NCI-H2081 (cell line): ENCODE measurements at regions not wholly inside any gene's neighbourhood (a gene's known extent, or its start where the extent isn't known, plus 50 kb on each side); places are given as distances from the start of the nearest gene placed in this dataset.
"Not testable (repeated sequence)": the region's sequence is repeated elsewhere in the genome, so short reads cannot be mapped to it uniquely, and the experiment has no call there.

Experiments
- DNase-seq, 2 experiments: peaks; one replicate each; lab custom pipeline; 2025; lab: John Stamatoyannopoulos, UW

DNA sequence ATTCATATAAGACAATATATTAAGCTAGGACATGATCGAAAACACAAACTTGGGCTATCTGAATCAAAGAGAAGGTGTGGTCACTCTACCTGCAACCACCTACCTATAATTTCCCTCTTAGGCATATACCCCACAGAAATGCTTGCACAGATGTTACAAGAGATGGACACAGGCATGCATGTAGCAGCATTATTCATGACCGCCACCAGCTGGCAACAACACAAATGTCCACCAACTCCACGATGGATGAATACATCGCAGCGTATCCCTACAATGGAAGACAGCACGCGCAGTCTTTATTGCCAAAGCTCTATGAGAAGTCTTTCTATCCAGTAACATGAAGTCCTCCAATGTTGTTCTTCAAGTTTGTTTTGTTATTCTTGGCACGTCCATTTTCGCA lies 90.8 kb downstream of the ARL4C start:
- peak; percentile 1 to 32 for DNase-seq

DNA sequence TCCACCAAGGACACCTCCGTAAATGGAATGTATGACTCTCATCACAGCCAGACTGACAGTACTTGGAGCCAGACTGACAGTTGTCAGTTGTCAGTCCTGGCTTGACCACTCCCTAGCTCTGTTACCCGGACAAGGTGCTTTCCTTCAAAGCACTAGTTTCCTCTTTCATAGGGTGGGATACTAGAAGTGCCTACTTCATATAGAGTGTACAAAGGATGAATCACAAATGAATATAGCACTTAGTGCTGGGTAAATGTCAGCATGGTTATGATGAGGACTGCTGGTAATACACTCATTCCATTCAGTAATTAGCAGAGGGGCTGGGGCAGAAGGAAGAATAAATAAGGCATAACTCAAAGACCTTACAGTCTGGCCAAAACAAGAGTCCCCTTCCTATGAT lies 91.4 kb downstream of the ARL4C start:
- no peak for DNase-seq

- no peak for DNase-seq
Measured at GRCh38 chr2:234404957-234405356, 91.9 kb downstream of the ARL4C start.

- no peak for DNase-seq
Measured at GRCh38 chr2:234403751-234404150, 93.1 kb downstream of the ARL4C start.

- no peak for DNase-seq
Measured at GRCh38 chr2:234403074-234403473, 93.8 kb downstream of the ARL4C start.

DNA sequence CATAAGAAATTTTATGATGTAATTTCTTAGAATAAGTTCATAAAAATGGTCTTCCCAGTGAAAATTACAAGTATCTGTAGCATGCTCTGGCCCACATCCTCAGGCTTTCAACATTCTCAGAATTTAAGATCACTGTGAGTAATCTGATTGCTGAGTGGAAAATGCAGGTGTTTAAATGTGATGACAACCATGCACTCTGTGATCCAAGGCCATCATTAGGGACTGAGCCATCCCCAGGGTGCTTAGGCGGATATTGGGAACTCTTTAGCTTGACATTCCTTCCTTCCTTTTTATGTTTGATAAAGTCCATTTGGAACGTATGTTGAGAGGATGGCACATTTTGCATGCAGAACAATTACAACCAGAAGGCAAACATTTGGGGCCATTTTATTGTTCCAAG lies 95.5 kb downstream of the ARL4C start:
- DNase-seq: no peak

- no peak for DNase-seq
Measured at GRCh38 chr2:234399451-234400246, 97.2 kb downstream of the ARL4C start.

DNA sequence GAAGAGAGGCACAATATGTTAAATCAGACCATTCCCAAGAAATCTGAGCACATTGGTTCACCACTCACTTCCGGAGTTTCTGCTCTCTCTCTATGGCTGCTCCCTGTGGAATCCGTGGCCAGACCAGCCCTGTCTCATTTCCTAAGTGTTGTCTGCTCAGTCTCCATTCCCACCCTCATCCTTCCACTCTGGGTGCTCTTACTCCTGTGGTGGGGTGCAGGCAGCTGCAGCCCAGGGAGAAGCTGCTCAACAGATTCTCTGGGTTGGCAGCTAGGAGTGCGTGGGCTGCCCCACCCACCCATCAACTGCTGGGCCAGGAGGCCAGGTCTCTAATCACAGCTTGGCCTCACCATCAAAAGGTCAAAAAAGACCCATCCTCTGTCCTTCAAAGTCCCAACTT lies 98.3 kb downstream of the ARL4C start:
- no peak for DNase-seq

- peak; percentile 93 to 99 for DNase-seq
Measured at GRCh38 chr2:234395891-234396420, 100.9 kb downstream of the ARL4C start.

DNA sequence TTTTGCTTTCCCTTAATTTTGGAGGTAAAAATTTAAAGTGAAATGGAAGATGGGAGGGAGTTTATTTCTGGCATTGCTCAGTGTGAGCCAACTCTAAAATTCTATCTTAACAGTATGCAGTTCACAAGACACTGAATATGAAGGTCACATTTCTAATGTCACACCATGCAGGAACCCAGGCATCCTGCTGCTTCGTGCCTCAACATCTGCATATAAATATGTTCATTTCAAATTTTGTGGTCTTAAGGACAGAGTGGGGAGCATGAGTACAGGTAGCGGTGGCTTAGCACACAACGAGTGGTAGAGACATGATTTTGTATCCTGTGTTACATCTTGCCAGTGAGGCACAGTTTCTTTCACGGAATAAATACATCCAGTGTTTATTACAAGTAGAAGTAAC lies 102.4 kb downstream of the ARL4C start:
- DNase-seq: no peak

DNA sequence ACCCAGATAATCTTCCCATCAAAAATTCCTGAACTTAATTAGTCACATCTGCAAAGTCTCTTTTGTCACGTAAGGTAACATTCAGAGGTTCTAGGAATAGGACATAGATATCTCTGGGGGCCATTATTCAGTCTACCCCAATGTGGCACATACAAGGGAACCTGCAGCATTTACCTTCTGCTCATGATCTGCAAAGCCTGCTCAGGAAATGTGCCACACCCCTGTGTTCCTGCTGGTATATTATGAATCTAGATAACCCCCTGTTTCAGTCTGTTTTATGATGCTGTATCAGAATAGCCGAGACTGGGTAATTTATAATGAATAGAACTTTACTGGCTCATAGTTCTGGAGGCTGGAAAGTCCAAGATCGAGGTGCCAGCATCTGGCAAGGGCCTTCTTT lies 103.5 kb downstream of the ARL4C start:
- no peak for DNase-seq

DNA sequence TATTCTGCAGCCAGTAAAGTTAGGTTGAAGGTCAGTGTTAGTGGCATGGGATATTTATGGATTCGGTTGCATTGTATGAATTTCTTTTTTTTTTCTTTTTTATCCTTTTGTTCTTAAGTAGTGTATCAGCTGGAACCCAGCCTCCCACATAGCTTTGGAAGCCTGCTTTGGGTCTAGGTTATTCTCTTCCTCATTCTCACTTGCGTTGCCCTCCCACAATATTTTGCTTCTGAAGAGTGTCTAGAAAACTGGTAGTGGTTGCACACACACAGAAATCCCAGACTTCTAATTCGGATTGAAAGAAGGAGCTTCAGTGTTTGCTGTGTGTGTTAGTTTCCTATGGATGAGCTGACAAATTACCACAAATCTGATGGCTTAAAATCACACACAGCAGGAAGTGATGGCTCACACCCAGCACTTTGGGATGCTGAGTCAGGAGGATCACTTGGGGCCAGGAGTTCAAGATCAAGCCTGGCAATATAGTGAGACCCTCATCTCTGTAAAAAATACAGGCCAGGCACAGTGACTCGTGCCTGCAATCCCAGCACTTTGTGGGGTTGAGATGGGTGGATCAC lies 104.8 kb downstream of the ARL4C start:
- no peak for DNase-seq

- DNase-seq: no peak
Measured at GRCh38 chr2:234391625-234392024, 105.3 kb downstream of the ARL4C start.

DNA sequence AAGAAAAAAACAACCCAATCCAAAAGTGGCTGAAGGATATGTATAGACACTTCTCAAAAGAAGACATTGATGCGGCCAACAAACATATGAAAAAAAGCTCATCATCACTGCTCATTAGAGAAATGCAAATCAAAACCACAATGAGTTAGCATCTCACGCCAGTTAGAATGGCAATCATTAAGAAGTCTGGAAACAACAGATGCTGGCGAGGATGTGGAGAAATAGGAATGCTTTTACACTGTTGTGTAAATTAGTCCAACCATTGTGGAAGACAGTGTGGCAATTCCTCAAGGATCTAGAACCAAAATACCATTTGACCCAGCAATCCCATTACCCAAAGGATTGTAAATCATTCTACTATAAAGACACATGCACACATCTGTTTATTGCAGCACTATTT lies 107.2 kb downstream of the ARL4C start:
- not testable (repeated sequence) for DNase-seq

DNA sequence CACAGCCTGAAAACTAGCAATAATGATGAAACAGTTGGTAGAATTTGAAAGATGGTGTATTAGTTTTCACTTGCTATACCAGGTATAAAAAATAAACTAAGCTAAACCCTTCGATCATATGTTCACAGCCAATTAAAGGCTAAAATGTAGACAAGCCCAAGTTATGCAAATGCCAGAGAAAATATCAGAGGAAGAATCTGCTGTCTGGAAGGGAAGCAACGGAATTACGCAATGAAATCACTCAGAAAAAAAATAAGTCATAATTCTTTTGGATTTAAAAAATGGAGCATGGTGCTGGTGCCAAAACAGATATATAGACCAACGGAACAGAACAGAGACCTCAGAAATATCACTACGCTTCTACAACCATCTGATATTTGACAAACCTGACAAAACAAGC lies 108.3 kb downstream of the ARL4C start:
- DNase-seq: no peak

DNA sequence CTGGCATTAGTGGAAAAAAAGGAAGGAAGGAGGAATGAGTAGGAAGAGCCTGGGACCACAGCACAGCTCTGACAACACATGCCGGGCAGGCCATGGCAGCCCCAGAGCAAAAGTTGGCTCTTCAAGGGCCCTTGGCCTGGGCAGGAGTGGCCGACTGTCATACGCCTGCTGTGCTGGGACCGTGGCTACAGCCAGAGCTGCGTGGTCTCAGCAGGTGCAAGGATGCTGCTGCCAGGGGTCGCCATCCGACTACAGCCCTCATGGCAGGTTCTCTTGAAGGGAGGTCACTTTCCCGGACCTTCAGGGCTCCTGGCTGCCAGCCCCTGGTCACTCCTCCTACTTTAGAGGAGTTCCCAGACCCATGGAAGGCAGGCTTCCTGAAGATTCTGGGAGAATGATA lies 109.9 kb downstream of the ARL4C start:
- no peak for DNase-seq

- no peak for DNase-seq
Measured at GRCh38 chr2:234382131-234382530, 114.8 kb downstream of the ARL4C start.

GRCh38 chr2:234378958-234379357 lies 117.9 kb downstream of the ARL4C start:
- DNase-seq: not testable (repeated sequence)

GRCh38 chr2:234378440-234378839 lies 118.4 kb downstream of the ARL4C start:
- DNase-seq: no peak

DNA sequence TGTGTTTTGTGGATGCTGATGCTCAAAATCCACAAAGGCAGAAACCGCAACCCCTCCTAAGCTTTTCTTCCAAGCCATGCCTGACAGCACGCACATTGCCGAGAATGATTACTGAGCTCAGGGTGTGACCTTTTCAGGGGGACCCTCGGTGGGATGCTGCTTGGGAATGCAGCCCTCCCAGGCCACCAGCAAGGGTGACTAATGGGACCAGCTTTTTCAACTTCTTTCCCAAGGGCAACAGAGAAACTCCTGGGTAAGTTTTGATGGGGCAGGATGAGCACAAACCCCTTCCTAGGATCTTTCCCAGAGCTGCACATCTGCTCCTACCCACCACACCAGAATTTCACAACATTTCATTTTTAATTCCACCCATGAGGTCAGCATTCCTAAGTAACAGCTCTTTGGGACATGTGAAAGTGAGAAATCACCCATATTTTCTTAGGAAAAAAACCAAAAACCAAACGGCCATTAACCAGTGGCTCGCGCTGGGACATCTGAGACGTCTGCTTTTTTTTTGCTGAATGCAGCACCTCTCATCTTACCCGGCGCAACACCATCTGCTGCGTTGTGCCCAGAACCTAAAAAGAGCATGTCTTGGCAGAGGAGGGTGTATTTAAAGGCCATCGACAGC lies 119.0 kb downstream of the ARL4C start:
- no peak for DNase-seq

DNA sequence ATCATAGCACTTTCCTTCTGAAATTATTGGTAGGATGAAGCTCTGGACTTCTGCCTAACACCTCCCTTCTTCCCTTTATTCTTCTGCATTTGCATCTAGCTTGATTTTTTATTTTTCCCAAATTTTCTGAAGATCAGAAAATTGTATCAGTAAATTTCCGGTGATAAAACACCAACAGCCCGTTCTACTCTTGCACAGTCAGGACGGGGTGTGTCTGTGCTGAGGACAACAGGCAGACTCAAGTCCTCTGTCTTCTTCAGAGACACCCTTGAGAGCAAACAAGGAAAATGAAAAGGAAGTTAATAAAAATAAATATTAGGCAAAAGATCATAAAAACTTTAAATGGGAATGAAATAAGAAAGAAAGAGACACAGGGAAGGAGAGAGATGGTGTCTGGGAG lies 120.7 kb downstream of the ARL4C start:
- DNase-seq: no peak

- DNase-seq: no peak
Measured at GRCh38 chr2:234375176-234375880, 121.6 kb downstream of the ARL4C start.

GRCh38 chr2:234374736-234375135 lies 122.1 kb downstream of the ARL4C start:
- DNase-seq: no peak
